KBM-7 (cell line): ENCODE measurements at regions not wholly inside any gene's neighbourhood (a gene's known extent, or its start where the extent isn't known, plus 50 kb on each side); places are given as distances from the start of the nearest gene placed in this dataset.
A peak's percentile ranks its signal among the peaks of the same experiment; 100 is the strongest.

Experiments used
- DNase-seq: peaks from one replicate; pipeline ENCODE4 v3.0.0-alpha.2; 2015
- in situ Hi-C: fragments of 300-500 bp; cut with MboI; formaldehyde crosslinking; loops from 2 replicates; pipeline ENCODE4 v1.14.3; 2020; ENCODE audit warnings: low sequenced_read_pairs, low pct_unique_long_range_greater_than_20kb, mixed read lengths

DNA sequence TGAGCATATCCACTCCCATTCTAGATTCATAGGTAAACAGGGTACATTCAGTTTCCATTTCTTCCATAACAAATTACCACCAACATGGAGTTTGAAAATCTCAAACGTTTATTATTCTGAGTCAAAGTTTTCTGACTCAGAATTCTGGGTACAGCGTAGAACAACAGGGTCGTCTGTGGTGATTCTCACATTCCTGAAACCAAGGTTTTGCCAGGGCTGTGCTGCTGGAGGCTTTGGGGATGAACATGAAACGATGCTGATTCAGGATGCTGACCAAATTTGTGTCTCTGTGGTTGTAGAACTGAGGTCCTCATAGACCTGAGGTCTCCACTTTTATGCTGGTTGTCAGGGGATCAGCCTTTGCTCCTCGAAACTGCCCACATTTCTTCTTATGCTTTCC, 255.7 kb downstream of the DSEL start:
- in situ Hi-C loops = no loop called here

DNA sequence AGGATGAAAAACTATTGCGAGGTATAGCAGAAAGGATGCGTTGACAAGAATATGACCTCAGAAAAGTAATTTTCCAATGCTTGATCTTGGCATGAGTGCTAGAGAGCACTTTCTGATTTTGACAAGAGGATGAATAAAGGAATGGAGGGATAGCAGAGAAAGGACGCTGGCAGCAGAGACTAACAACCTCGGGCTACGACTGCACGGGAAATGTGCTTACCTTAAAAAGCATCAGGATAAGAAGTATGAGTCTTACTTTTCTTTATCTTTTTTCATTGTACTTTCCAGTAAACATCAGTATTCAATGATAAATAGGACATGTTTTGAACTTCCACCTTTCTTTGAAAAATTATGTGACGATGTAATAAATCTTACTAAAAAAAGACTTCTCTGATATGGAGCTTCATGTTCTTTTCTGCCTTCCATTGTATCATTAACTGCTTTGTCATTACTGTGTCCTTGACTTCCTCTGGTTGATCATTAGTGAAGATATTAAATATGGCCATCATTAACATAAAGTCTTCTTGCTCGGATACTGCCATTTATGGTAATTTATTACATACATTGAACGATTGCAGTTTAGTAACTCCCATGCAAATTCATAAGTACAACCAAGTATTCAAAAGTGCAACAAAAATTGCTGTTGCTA, 265.6 kb downstream of the DSEL start:
- DNase-seq = no peak
- in situ Hi-C loops = no loop called here

More for the DNA sequence above, 255.7 kb downstream of the DSEL start:
- no peak for DNase-seq

DNA sequence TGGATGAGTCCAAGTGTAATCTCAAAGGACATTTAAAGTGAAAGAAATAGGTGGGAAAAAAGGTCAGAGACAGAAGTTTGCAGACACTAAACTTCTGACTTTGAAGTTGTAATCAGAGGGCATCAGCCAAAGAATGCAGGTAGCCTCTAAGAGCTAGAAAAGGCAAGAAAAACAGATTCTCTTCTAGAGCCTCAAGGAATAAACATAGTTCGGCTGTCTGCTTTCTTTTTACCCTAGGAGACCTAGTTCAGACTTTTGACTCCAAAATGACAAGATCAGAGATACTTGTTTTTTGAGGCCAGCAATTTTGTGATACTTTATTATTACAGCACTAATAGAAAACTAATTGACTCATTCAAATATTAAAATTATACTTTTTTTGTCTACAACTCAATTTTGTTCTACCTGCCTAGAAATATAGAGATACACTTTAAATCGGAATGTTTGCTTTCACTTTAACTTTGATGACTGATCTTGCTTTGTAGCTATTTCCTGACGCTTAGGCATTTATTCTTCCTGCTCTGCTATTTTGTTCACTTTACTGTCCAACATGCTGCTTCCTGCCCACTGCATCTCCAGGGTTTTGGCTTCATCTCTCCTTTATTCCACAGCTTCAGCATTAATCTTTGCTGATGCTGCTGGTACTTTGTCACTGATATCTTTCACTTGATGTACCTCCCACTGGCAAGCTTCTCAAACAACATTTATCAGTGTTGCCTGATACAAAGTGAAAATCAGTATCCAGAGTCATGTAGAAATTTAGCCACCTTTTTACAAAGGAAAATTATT, 272.5 kb downstream of the DSEL start:
- in situ Hi-C loops = no loop called here
- DNase-seq = no peak

DNA sequence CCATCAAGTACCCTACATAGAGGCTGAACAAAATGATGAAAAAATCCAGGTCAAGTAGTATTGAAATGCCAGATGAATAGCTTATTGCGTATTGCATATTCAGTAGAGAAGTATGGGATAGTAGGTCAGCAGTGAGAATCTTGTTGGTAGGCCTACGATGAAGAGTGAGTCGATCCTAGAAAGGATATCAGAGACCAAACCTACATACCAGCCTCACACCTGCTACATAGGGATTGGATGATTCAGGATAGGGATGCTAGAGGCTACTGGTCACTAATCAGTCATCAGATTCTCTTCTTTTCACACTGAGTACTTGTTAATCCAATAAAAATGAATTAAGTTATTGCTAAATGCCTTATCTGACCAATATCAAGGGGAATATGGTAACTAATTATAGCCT, 274.5 kb downstream of the DSEL start:
- no peak for DNase-seq
- in situ Hi-C loops = no loop called here

DNA sequence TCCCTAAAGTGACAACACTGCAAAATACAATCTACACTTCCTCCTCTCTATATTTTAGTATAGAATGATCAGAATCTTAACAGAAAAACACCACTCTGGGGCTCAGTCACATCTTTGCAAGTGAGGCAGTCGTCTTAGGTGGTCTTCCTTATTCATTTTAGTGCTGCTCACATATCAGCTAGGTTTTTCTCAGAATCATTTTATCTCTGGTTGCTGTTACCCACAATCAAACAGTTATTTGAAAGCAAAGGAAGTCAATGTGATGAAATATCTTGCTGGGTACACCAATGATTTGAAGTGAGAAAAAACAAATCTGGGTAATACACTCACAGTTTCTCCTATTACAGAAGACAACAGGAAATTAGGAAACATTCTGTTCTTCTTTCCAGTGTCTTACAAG, 275.2 kb downstream of the DSEL start:
- in situ Hi-C loops = no loop called here
- DNase-seq = no peak

DNA sequence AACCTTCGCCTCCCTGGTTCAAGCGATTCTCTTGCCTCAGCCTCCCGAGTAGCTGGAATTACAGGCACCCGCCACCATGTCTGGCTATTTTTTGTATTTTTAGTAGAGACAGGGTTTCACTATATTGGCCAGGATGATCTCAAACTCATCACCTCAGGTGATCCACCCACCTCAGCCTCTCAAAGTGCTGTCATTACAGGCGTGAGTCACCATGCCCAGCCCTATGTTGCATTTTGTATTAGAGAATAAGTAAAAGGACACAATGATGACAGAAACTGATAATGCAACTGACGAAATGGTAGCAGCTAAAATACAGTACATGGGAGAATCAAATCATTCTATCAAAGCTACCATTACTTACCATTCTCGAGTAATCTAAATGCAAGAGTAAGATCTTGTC, 276.7 kb downstream of the DSEL start:
- in situ Hi-C loops = no loop called here
- DNase-seq = no peak

DNA sequence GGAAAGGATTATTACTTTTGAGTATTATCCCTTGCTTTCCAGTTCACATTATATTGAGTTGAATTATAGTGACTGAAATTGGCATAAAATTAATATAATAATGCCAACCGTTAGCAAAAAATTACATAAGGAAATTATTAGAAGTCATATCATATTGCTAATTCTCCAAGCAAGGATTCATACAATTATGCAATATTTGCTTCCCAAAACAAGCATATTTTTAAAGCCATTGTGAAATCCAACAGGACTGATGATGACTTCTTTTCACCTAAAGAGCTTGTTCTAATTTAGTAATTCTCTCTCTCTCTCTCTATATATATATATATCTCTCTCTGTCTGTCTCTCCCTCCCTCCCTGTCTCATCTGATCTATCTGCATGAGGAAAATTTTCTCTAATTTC, 283.5 kb downstream of the DSEL start:
- no peak for DNase-seq
- in situ Hi-C loops = no loop called here

DNA sequence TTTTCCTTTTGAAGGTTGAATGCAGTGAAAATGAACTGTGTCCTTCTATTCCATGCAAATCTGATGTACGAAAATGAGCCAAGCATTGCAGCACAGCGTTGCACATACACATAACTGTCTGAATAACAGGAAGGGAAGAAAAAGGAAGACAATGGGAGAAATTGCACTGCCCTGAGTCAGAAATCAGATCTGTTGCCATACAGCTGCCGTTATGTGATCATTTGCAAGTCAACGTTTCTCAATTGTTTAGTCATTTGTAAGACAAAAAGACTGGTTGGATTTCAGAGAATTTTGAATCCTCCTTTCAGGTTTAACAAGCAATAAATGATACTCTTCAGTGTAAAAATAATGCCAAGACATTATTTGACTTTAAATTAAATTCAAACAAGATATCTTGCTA, 284.1 kb downstream of the DSEL start:
- no peak for DNase-seq
- in situ Hi-C loops = no loop called here

DNA sequence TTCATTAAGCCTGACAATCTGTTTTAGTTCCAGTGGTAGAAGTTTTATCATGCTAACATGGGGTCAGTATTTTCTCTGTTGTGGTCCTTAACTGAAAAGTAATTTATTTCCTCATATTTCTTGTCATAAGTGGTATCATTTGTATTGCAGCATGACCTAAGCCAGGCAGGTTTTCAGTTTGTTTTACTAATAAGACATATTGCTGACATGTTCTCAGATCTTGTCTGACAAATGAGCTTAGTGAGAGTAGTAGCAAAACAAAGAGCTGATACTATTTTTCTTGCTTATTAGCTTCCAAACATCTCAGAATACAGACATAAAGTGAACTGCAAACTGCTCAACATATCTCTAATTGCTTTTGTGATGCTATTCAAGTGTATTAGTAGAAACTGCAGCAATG, 293.6 kb downstream of the DSEL start:
- in situ Hi-C loops = no loop called here
- no peak for DNase-seq

DNA sequence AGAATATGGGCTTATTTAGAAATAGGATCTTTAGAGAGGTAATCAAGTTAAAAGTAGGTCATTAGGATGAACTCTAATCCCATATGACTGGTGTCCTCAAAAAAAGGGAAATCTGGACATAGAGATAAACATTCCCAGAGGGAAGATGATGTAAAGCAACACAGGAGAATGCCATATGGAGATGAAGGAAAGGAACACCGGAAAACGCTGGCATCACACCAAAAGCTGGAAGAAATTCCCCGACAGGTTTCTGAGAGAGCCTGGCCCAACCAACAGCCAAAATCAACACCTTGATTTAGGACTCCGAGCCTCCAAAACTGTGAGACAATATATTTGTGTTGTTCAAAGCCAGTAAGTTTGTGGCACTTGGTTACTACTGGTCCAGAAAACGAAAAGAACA, 296.7 kb downstream of the DSEL start:
- in situ Hi-C loops = no loop called here
- DNase-seq = no peak

DNA sequence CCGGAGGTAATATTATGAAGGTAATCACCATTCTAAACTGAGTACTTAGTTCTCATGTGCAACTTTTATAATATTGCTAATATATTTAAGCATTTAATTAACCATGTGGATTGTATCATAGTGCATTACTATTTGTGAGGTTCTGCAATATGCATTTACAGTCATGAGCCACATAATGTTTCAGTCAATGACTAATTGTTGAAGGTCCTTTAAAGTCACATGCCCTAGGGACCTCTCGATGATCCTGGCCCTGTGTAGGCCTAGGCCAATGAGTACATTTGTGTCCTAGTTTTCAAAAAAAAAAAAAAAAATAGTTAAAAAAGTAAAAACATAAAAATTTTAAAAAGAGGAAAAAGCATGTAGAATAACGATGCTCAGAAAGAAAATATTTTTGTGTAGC, 298.0 kb downstream of the DSEL start:
- DNase-seq = no peak
- in situ Hi-C loops = no loop called here

DNA sequence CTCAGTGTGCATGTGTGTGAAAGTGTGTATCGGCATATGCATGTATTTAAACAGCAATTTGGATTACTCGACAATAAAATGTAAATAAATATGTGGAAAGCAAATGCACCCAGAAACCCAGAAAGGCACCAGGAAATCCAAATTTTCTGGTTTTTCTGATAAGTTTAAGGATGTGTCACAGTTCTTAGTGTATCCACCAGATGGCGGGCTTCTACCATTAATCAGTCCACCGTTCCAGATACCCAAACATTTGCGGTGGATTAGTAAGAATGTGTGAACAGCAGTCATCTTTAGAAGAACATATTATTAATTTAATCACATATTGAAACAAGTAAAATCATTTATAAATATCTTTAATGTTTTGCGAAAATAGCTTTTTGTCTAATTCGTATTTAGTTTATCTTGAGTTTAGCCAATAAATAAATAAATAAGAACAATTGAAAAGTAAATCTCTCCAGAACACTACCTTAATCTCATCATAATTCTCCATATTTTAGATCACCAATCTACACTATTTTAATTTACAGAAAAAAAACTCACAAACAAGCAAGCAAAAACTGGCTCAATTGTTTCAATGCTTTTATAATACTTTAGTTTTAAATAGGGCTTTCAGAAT, 298.9 kb downstream of the DSEL start:
- in situ Hi-C loops = no loop called here
- DNase-seq = peak; percentile 62

DNA sequence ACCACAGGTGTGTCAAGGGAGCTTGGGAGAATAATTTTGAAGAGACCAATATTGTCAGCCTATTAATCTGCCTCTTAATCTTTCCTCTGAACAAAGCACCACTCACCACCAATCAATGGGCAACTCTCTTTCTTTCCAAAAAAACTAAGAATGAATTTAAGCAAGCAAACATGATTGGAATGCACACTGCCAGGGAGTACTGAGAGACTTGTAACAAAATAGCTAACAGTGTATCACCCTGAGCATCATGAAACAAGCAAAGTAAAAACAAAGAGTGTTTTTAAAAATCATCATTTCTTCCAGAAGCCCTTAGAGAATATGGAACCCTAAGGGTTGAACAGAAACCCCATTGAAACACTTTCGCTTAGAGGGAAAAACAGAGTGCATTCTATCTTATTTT, 299.7 kb downstream of the DSEL start:
- no peak for DNase-seq
- in situ Hi-C loops = no loop called here

DNA sequence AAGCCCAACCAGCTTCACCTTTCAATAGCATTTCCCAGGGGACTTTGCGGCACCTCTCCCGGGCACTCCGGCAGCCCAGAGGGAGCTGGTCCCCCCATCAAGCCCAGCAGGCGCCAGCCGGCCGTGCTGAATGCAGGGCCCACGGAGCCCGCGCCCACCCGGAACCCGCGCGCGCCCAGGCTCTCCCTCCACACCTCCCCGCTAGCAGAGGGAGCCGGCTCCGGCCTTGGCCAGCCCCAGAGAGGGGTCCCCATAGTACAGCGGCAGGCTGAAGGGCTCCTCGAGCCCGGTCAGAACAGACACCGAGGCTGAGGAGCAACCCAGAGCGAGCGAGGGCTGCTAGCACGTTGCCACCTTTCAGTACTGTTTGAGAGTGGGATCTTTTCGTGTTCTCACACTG, 300.8 kb downstream of the DSEL start:
- in situ Hi-C loops = no loop called here
- no peak for DNase-seq

DNA sequence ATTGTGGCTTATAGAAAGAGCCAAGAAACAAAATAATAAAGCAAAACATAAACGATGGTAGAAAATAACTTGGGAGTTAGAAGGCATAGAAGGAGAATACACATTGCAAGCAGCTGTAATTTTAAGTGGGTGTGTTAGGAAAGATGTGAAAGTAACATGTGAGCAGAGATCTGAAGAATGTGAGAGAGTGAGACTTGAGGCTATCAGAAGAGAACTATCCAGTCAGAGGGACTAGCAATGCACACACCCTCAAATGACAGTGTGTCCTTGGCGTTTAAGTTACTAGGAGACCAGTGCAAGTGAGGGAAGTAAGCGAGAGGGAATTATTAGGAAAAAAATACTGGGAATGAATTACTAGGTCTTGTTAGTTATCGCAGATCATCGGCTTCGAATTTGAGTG, 304.9 kb downstream of the DSEL start:
- in situ Hi-C loops = no loop called here
- DNase-seq = no peak

DNA sequence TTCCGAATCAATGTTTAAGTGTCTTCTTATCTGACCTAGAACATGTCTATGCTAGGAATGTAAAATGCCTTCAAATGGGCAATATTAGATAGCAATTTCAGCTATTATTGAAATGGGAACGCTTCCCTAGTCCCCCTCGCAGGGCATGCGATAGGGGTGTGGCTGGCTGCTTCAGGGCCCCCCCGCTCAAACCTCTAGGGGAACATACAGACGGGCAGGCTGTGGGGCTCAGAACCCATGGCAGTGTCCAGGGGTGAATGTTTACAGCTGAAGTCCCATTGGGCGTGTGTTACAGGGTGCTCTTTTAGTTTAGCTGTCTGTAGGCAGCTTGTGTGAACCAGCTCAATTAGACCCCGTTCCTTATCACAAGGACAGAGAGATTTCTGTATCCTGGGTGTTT, 315.9 kb downstream of the DSEL start:
- in situ Hi-C loops = no loop called here
- DNase-seq = no peak

DNA sequence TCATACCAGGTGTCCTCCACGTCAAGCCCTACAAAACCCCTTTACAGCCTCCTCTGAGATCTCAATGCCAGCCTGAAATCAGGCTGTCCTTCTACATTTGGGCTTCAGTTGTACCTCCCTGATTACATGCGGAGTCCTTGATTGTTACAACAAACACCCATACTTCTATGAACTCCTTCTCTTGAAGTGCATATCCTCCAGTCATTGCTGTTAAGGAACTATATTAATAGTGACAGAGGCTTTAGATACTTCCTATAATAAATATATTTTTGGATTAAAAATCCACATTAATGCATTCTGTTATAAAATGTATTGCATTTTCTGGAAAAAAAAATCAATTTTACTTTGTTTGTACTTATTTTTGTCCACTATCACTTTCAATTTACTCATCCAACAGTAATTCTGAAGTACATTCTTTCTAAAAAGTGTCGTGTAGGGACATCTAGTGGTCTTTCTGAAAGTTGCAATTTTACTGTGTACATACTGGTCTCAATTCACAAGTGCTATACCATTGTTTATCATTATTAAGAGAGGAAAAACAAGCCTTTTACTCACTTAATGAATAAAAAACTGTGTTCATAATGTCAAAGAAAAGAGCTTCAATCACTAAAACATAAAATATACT, 316.4 kb downstream of the DSEL start:
- DNase-seq = peak; percentile 50
- in situ Hi-C loops = no loop called here

DNA sequence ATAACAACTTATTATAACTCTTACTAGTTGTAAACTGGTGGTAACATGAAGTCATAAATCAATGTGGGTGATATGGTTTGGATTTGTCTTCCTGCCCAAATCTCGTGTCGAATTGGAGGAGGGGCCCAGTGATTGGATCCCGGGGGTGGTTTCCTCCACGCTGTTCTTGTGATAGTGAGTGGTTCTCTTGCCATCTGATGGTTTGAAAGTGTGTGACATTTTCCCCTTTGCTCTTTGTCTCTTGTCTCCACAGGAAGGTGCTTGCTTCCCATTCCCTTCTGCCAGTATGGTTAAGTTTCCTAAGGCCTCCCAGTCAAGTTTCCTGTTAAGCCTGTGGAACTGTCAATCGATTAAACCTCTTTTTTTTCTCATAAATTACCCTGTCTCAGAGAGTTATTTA, 321.6 kb downstream of the DSEL start:
- in situ Hi-C loops = no loop called here
- DNase-seq = no peak

DNA sequence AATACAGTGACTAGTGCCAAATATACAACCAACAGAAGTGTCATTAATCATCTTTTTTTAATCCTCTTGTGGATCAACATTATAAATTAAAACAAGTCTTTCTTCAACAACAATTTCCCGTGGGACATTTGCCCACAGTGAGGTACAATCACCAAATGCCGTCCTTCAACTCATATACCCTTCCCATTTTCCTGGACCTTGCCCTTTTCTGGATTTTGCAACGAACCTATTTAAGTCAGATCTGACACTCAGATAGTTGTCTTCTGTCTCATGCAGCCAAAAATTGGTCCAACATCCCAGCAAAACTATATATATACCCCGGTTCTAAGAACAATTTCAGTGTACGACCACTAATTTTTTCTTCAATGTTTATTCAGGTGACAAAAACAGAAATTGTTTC, 324.0 kb downstream of the DSEL start:
- in situ Hi-C loops = no loop called here
- no peak for DNase-seq

DNA sequence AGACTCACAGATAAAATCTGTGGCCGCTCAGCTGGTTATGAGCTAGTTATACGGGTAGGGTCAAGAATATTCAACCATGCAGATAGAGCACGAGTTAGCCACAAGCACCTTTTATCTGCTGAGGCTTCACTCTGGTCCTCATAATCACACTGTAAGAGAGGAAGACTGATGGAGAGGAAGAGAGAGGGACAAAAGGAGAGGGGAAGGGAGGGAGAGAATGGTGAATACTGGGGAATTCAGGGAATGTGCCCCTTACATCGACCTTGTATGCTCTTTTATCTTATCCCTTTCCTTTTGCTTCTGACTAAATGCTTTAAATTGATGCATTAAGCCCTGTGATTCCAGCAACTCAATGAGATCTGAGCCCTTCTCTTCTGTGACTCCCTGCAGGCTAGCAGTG, 333.1 kb downstream of the DSEL start:
- in situ Hi-C loops = no loop called here
- DNase-seq = no peak
